Osteoblast (primary cell): ENCODE measurements at regions not wholly inside any gene's neighbourhood (a gene's known extent, or its start where the extent isn't known, plus 50 kb on each side); places are given as distances from the start of the nearest gene placed in this dataset.

Source experiments
- DNase-seq: peaks from one replicate; pipeline ENCODE4 v3.0.0; 2011; ENCODE audit warnings: low spot score, mixed read lengths; ENCODE audit not compliant: insufficient read length; ENCODE audit errors: missing footprints
- H2AFZ ChIP-seq: 2 replicates; pipeline ENCODE4 v1.6.0; 2011; ENCODE audit warnings: mild to moderate bottlenecking, low read length
- H3K27ac ChIP-seq: 2 replicates; pipeline ENCODE4 v1.5.1; 2011; ENCODE audit warnings: mild to moderate bottlenecking, low read depth, low read length, moderate library complexity
- H3K27me3 ChIP-seq: 2 replicates; pipeline ENCODE4 v1.6.0; 2012; ENCODE audit warnings: mild to moderate bottlenecking, control low read depth, inconsistent platforms, low read length, moderate library complexity; ENCODE audit not compliant: insufficient read depth
- H3K36me3 ChIP-seq: 2 replicates; pipeline ENCODE4 v1.5.1; 2011; ENCODE audit warnings: mild to moderate bottlenecking, low read length, control low read depth, moderate library complexity; ENCODE audit not compliant: insufficient read depth
- H3K4me1 ChIP-seq: 2 replicates; pipeline ENCODE4 v1.5.1; 2011; ENCODE audit warnings: mild to moderate bottlenecking, low read length, control low read depth, moderate library complexity; ENCODE audit not compliant: insufficient read depth
- H3K4me2 ChIP-seq: 2 replicates; pipeline ENCODE4 v1.6.0; 2011; ENCODE audit warnings: mild to moderate bottlenecking, low read length; ENCODE audit not compliant: insufficient read depth
- H3K4me3 ChIP-seq: fragments of 200-600 bp; sonication (generic); 3 replicates; pipeline ENCODE4 v1.5.1; 2012; ENCODE audit warnings: mild to moderate bottlenecking, low read length, inconsistent platforms; ENCODE audit not compliant: insufficient read depth
- H3K79me2 ChIP-seq: 2 replicates; pipeline ENCODE4 v1.6.0; 2012; ENCODE audit warnings: mild to moderate bottlenecking, low read length, control low read depth, inconsistent platforms; ENCODE audit not compliant: insufficient read depth
- H3K9me3 ChIP-seq: 2 replicates; pipeline ENCODE4 v1.5.1; 2011; ENCODE audit warnings: low read depth, low read length, control low read depth
- H4K20me1 ChIP-seq: 2 replicates; pipeline ENCODE4 v1.6.0; 2012; ENCODE audit warnings: mild to moderate bottlenecking, low read length, control low read depth; ENCODE audit not compliant: insufficient read depth
- CTCF ChIP-seq: IDR thresholded peaks from 2 replicates; pipeline ENCODE4 v1.5.1; 2011; ENCODE audit warnings: mild to moderate bottlenecking, low read depth, low read length, moderate library complexity; ENCODE audit errors: extremely low read depth

GRCh38 chr13:39263033-39263432 is 224.8 kb downstream of the NHLRC3 start:
- no peak overlapping the region for H2AFZ ChIP-seq
- DNase-seq, result peak; percentile 35
- no peaks in the 10 kb centered on the region for H4K20me1 ChIP-seq
- H3K4me3 ChIP-seq, result no peak overlapping the region
- no peaks in the 10 kb centered on the region for H3K79me2 ChIP-seq
- peaks cover 6% of the 10 kb centered on the region for H3K27me3 ChIP-seq
- no peak overlapping the region for H3K4me2 ChIP-seq
- H3K27ac ChIP-seq, result no peak overlapping the region
- no peaks in the 10 kb centered on the region for H3K36me3 ChIP-seq
- H3K4me1 ChIP-seq, result no peaks in the 10 kb centered on the region
- TF ChIP-seq CTCF, result peak; percentile 79
- peaks cover 2% of the 10 kb centered on the region for H3K9me3 ChIP-seq

- Histone ChIP-seq H3K36me3 (no peaks in the 10 kb centered on the region), H2AFZ (no peak overlapping the region), H3K79me2 (no peaks in the 10 kb centered on the region), H3K4me1 (no peaks in the 10 kb centered on the region), H3K4me3 (no peak overlapping the region), H3K9me3 (peaks cover 2% of the 10 kb centered on the region), H3K27me3 (peaks cover 6% of the 10 kb centered on the region), H3K4me2 (no peak overlapping the region), H3K27ac (no peak overlapping the region), H4K20me1 (no peaks in the 10 kb centered on the region)
- no peak for TF ChIP-seq CTCF
- DNase-seq, result peak; percentile 26
Measured at GRCh38 chr13:39263531-39263930, 225.3 kb downstream of the NHLRC3 start.

- TF ChIP-seq CTCF, result no peak
- Histone ChIP-seq H3K27me3 (no peaks in the 10 kb centered on the region), H3K79me2 (no peaks in the 10 kb centered on the region), H3K36me3 (no peaks in the 10 kb centered on the region), H3K4me2 (no peak overlapping the region), H3K9me3 (peaks cover 2% of the 10 kb centered on the region), H3K4me3 (no peak overlapping the region), H3K27ac (no peak overlapping the region), H2AFZ (no peak overlapping the region), H4K20me1 (no peaks in the 10 kb centered on the region), H3K4me1 (no peaks in the 10 kb centered on the region)
- DNase-seq, result peak; percentile 25
Measured at GRCh38 chr13:39266426-39266825, 228.2 kb downstream of the NHLRC3 start.

GRCh38 chr13:39268398-39268797 is 230.1 kb downstream of the NHLRC3 start:
- no peak for DNase-seq
- Histone ChIP-seq H3K9me3 (peaks cover 2% of the 10 kb centered on the region), H4K20me1 (no peaks in the 10 kb centered on the region), H3K4me3 (no peak overlapping the region), H2AFZ (no peak overlapping the region), H3K36me3 (no peaks in the 10 kb centered on the region), H3K4me1 (no peaks in the 10 kb centered on the region), H3K4me2 (no peak overlapping the region), H3K79me2 (no peaks in the 10 kb centered on the region), H3K27ac (no peak overlapping the region), H3K27me3 (peaks cover under 1% of the 10 kb centered on the region)
- no peak for TF ChIP-seq CTCF
